ENCODE measurements at regions not wholly inside any gene's neighbourhood (a gene's known extent, or its start where the extent isn't known, plus 50 kb on each side); places are given as distances from the start of the nearest gene placed in this dataset.

GRCh38 chr1:91151702-91152101 is 129.9 kb upstream of the ZNF644 start:
- Histone ChIP-seq H3K27ac (ENCODE audit: low read depth in 1 of 2, low read length in 2 of 2) (no peak overlapping the region), H3K27me3 (ENCODE audit: control insufficient read depth in 4 of 4, insufficient read depth in 4 of 4, low read length in 3 of 4) (no peaks in the 10 kb centered on the region), H3K4me3 (ENCODE audit: low read depth in 1 of 3, low read length in 3 of 3) (no peak overlapping the region), H3K4me1 (ENCODE audit: control insufficient read depth in 4 of 4, insufficient read depth in 4 of 4, low read length in 3 of 4) (no peaks in the 10 kb centered on the region), H3K36me3 (ENCODE audit: control insufficient read depth in 4 of 4, insufficient read depth in 3 of 4, low read depth in 1 of 4, low read length in 3 of 4) (no peaks in the 10 kb centered on the region), H3K9me3 (ENCODE audit: control insufficient read depth in 4 of 4, low read length in 3 of 4) (no peaks in the 10 kb centered on the region), H3K9ac (ENCODE audit: low read depth in 1 of 2, low read length in 2 of 2) (no peak overlapping the region)
- no peak for TF ChIP-seq FOXA2 (IDR thresholded peaks at IDR 0.05)
- no peak for TF ChIP-seq JUND (IDR thresholded peaks at IDR 0.05)
- no peak for DNase-seq (ENCODE audit: low spot score)
- 91% methylated on average over 1 of the region's 1 CpG for WGBS

DNA sequence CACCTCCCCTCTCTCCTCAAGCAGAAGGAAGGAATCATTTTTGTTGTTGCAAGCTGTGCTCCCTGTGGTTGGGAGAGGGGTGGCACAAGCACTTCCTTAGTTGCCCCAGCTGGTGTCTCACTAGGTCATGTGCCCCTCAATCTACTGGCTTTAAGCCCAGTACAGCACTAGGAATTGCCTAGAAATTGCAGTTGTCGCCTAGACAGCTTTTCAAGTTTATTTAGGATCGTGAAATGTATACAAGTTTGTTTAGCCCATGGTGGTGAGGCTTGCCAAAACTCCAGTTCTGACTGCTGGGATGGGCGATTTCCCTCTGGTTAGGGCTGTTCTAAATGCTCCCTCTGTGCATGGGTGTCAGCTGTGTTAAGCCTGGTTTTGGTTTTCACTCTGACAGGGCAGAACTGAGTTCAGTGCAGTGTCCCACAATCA is 126.8 kb upstream of the ZNF644 start:
- Histone ChIP-seq H3K4me1 (ENCODE audit: control insufficient read depth in 4 of 4, insufficient read depth in 4 of 4, low read length in 3 of 4) (no peaks in the 10 kb centered on the region), H3K9me3 (ENCODE audit: control insufficient read depth in 4 of 4, low read length in 3 of 4) (no peaks in the 10 kb centered on the region), H3K4me3 (ENCODE audit: low read depth in 1 of 3, low read length in 3 of 3) (no peak overlapping the region), H3K9ac (ENCODE audit: low read depth in 1 of 2, low read length in 2 of 2) (no peak overlapping the region), H3K27ac (ENCODE audit: low read depth in 1 of 2, low read length in 2 of 2) (no peak overlapping the region), H3K27me3 (ENCODE audit: control insufficient read depth in 4 of 4, insufficient read depth in 4 of 4, low read length in 3 of 4) (no peaks in the 10 kb centered on the region), H3K36me3 (ENCODE audit: control insufficient read depth in 4 of 4, insufficient read depth in 3 of 4, low read depth in 1 of 4, low read length in 3 of 4) (no peaks in the 10 kb centered on the region)
- TF ChIP-seq HNF4G (IDR thresholded peaks at IDR 0.05) (no peak), NR2F2 (IDR thresholded peaks at IDR 0.05) (no peak), TAF1 (conservative IDR thresholded peaks at IDR 0.05) (no peak), EGR1 (IDR thresholded peaks at IDR 0.05; ENCODE audit: low read depth in 2 of 2) (no peak), SP1 (IDR thresholded peaks at IDR 0.05) (no peak), RXRA (IDR thresholded peaks at IDR 0.05) (no peak), FOXA1 (IDR thresholded peaks at IDR 0.05) (no peak), ZBTB33 (IDR thresholded peaks at IDR 0.05) (no peak), FOXA2 (IDR thresholded peaks at IDR 0.05) (no peak), YY1 (IDR thresholded peaks at IDR 0.05) (no peak), ATF3 (IDR thresholded peaks at IDR 0.05) (no peak), RAD21 (IDR thresholded peaks at IDR 0.05) (no peak), JUND (IDR thresholded peaks at IDR 0.05) (no peak), GABPA (IDR thresholded peaks at IDR 0.05 in 1 of 2, conservative IDR thresholded peaks at IDR 0.05 in 1 of 2) (no peak), HNF4A (conservative IDR thresholded peaks at IDR 0.05) (no peak)
- TF ChIP-seq, protein P1, sequence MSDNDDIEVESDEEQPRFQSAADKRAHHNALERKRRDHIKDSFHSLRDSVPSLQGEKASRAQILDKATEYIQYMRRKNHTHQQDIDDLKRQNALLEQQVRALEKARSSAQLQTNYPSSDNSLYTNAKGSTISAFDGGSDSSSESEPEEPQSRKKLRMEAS (IDR thresholded peaks at IDR 0.05): no peak
- TF ChIP-seq, protein P2, sequence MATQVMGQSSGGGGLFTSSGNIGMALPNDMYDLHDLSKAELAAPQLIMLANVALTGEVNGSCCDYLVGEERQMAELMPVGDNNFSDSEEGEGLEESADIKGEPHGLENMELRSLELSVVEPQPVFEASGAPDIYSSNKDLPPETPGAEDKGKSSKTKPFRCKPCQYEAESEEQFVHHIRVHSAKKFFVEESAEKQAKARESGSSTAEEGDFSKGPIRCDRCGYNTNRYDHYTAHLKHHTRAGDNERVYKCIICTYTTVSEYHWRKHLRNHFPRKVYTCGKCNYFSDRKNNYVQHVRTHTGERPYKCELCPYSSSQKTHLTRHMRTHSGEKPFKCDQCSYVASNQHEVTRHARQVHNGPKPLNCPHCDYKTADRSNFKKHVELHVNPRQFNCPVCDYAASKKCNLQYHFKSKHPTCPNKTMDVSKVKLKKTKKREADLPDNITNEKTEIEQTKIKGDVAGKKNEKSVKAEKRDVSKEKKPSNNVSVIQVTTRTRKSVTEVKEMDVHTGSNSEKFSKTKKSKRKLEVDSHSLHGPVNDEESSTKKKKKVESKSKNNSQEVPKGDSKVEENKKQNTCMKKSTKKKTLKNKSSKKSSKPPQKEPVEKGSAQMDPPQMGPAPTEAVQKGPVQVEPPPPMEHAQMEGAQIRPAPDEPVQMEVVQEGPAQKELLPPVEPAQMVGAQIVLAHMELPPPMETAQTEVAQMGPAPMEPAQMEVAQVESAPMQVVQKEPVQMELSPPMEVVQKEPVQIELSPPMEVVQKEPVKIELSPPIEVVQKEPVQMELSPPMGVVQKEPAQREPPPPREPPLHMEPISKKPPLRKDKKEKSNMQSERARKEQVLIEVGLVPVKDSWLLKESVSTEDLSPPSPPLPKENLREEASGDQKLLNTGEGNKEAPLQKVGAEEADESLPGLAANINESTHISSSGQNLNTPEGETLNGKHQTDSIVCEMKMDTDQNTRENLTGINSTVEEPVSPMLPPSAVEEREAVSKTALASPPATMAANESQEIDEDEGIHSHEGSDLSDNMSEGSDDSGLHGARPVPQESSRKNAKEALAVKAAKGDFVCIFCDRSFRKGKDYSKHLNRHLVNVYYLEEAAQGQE (IDR thresholded peaks at IDR 0.05): no peak
- TF ChIP-seq, protein P3, sequence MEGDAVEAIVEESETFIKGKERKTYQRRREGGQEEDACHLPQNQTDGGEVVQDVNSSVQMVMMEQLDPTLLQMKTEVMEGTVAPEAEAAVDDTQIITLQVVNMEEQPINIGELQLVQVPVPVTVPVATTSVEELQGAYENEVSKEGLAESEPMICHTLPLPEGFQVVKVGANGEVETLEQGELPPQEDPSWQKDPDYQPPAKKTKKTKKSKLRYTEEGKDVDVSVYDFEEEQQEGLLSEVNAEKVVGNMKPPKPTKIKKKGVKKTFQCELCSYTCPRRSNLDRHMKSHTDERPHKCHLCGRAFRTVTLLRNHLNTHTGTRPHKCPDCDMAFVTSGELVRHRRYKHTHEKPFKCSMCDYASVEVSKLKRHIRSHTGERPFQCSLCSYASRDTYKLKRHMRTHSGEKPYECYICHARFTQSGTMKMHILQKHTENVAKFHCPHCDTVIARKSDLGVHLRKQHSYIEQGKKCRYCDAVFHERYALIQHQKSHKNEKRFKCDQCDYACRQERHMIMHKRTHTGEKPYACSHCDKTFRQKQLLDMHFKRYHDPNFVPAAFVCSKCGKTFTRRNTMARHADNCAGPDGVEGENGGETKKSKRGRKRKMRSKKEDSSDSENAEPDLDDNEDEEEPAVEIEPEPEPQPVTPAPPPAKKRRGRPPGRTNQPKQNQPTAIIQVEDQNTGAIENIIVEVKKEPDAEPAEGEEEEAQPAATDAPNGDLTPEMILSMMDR (IDR thresholded peaks at IDR 0.05; ENCODE audit: low read depth, low read length, missing input control): no peak
- 69% methylated on average over 3 of the region's 3 CpGs for WGBS
- no peak for DNase-seq (ENCODE audit: low spot score)

All from liver (tissue), 8 donors.